H9 (cell line): ENCODE measurements at regions not wholly inside any gene's neighbourhood (a gene's known extent, or its start where the extent isn't known, plus 50 kb on each side); places are given as distances from the start of the nearest gene placed in this dataset.

ENCODE experiments used
- DNase-seq: peaks from one replicate; pipeline ENCODE4 v3.0.0-alpha.2; 2017
- H2AFZ ChIP-seq: one replicate; pipeline ENCODE4 v1.6.1; 2013; ENCODE audit warnings: mild to moderate bottlenecking, low read length, control low read depth, moderate library complexity
- H2AK5ac ChIP-seq: 2 replicates; pipeline ENCODE4 v1.6.1; 2013; ENCODE audit warnings: low read length, control low read depth, mixed read lengths; ENCODE audit not compliant: insufficient read length
- H2BK120ac ChIP-seq: one replicate; pipeline ENCODE4 v1.6.1; 2013; ENCODE audit warnings: low read depth, mild to moderate bottlenecking, low read length, control low read depth, inconsistent platforms; ENCODE audit not compliant: poor library complexity, severe bottlenecking
- H2BK12ac ChIP-seq: 2 replicates; pipeline ENCODE4 v1.6.1; 2013; ENCODE audit warnings: low read length, control low read depth, mixed read lengths, low read depth; ENCODE audit not compliant: insufficient read length
- H2BK15ac ChIP-seq: 2 replicates; pipeline ENCODE4 v1.6.1; 2013; ENCODE audit warnings: low read depth, low read length, control low read depth
- H2BK20ac ChIP-seq: one replicate; pipeline ENCODE4 v1.6.1; 2013; ENCODE audit warnings: low read depth, mild to moderate bottlenecking, low read length, control low read depth, inconsistent platforms; ENCODE audit not compliant: poor library complexity, severe bottlenecking
- H2BK5ac ChIP-seq: 2 replicates; pipeline ENCODE4 v1.6.1; 2013; ENCODE audit warnings: low read length, control low read depth, mixed read lengths; ENCODE audit not compliant: insufficient read length
- H3K14ac ChIP-seq: 2 replicates; pipeline ENCODE4 v1.6.1; 2013; ENCODE audit warnings: low read length, control low read depth; ENCODE audit not compliant: insufficient read depth
- H3K18ac ChIP-seq: 2 replicates; pipeline ENCODE4 v1.6.1; 2013; ENCODE audit warnings: low read depth, mild to moderate bottlenecking, mixed read lengths, low read length, control low read depth; ENCODE audit not compliant: insufficient read length
- H3K23ac ChIP-seq: 2 replicates; pipeline ENCODE4 v1.6.1; 2013; ENCODE audit warnings: low read length, control low read depth, mixed read lengths, low read depth; ENCODE audit not compliant: insufficient read length
- H3K23me2 ChIP-seq: 2 replicates; pipeline ENCODE4 v1.6.1; 2013; ENCODE audit warnings: low read depth, mild to moderate bottlenecking, mixed read lengths, low read length, control low read depth; ENCODE audit not compliant: insufficient read length, poor library complexity, severe bottlenecking
- H3K27ac ChIP-seq: 2 replicates; pipeline ENCODE4 v1.5.1; 2013; ENCODE audit warnings: low read length, control low read depth, mixed read lengths, low read depth; ENCODE audit not compliant: insufficient read length
- H3K27me3 ChIP-seq: 2 replicates; pipeline ENCODE4 v1.6.1; 2013; ENCODE audit warnings: low read length, control low read depth, inconsistent platforms; ENCODE audit not compliant: insufficient read depth
- H3K4ac ChIP-seq: 2 replicates; pipeline ENCODE4 v1.6.1; 2013; ENCODE audit warnings: low read depth, mild to moderate bottlenecking, control low read depth, inconsistent platforms, low read length, moderate library complexity
- H3K4me1 ChIP-seq: 2 replicates; pipeline ENCODE4 v1.6.1; 2013; ENCODE audit warnings: low read length, control low read depth, inconsistent platforms; ENCODE audit not compliant: insufficient read depth
- H3K4me2 ChIP-seq: 2 replicates; pipeline ENCODE4 v1.6.1; 2013; ENCODE audit warnings: low read length, control low read depth, mixed read lengths; ENCODE audit not compliant: insufficient read length, insufficient read depth
- H3K56ac ChIP-seq: 2 replicates; pipeline ENCODE4 v1.6.1; 2013; ENCODE audit warnings: low read depth, mild to moderate bottlenecking, mixed read lengths, low read length, control low read depth; ENCODE audit not compliant: insufficient read length
- H3K79me1 ChIP-seq: 2 replicates; pipeline ENCODE4 v1.6.1; 2013; ENCODE audit warnings: low read depth, mild to moderate bottlenecking, moderate library complexity, low read length, control low read depth, inconsistent platforms; ENCODE audit not compliant: insufficient read depth, poor library complexity, severe bottlenecking
- H3K79me2 ChIP-seq: 2 replicates; pipeline ENCODE4 v1.6.1; 2013; ENCODE audit warnings: low read length, control low read depth, inconsistent platforms; ENCODE audit not compliant: insufficient read depth
- H3K9ac ChIP-seq: 2 replicates; pipeline ENCODE4 v1.6.1; 2013; ENCODE audit warnings: low read length, control low read depth, mixed read lengths; ENCODE audit not compliant: insufficient read length; ENCODE audit errors: extremely low read depth
- H3K9me3 ChIP-seq: one replicate; pipeline ENCODE4 v1.6.1; 2013; ENCODE audit warnings: low read depth, low read length, inconsistent platforms; ENCODE audit not compliant: control insufficient read depth
- H3T11ph ChIP-seq: one replicate; pipeline ENCODE4 v1.6.1; 2013; ENCODE audit warnings: mild to moderate bottlenecking, low read length, control low read depth, inconsistent platforms
- H4K20me1 ChIP-seq: one replicate; pipeline ENCODE4 v1.6.1; 2013; ENCODE audit not compliant: control insufficient read depth, insufficient read length, insufficient read depth
- H4K5ac ChIP-seq: 2 replicates; pipeline ENCODE4 v1.6.1; 2013; ENCODE audit warnings: low read depth, mild to moderate bottlenecking, mixed read lengths, low read length, control low read depth; ENCODE audit not compliant: insufficient read length
- H4K8ac ChIP-seq: replicated peaks from 2 replicates; pipeline ENCODE4 v1.6.1; 2013; ENCODE audit warnings: low read length, control low read depth, mixed read lengths, low read depth; ENCODE audit not compliant: insufficient read length
- H4K91ac ChIP-seq: 2 replicates; pipeline ENCODE4 v1.6.1; 2013; ENCODE audit warnings: low read depth, mild to moderate bottlenecking, moderate library complexity, mixed read lengths, low read length, control low read depth; ENCODE audit not compliant: insufficient read length
- H3K27ac Mint-ChIP-seq, 3 experiments: 2 replicates in 2 of 3; 3 replicates in 1 of 3; pipeline ENCODE4 v1.8.0; 2020 to 2021; ENCODE audit warnings: mixed read lengths in 3 of 3, mild to moderate bottlenecking in 1 of 3, moderate library complexity in 1 of 3
- H3K27me3 Mint-ChIP-seq: 2 replicates; pipeline ENCODE4 v1.8.0; 2021; ENCODE audit warnings: low read depth, mild to moderate bottlenecking, moderate library complexity, mixed read lengths
- H3K36me3 Mint-ChIP-seq, 3 experiments: 2 replicates in 2 of 3; 3 replicates in 1 of 3; pipeline ENCODE4 v1.8.0; 2020 to 2021; ENCODE audit warnings: low read depth in 3 of 3, mixed read lengths in 3 of 3; ENCODE audit not compliant: insufficient read depth in 1 of 3
- H3K4me1 Mint-ChIP-seq, 2 experiments: 2 replicates each; pipeline ENCODE4 v1.8.0; 2020; ENCODE audit warnings: mixed read lengths in 2 of 2
- H3K4me3 Mint-ChIP-seq, 2 experiments: 2 replicates in 1 of 2; 3 replicates in 1 of 2; pipeline ENCODE4 v1.8.0; 2020 to 2021; ENCODE audit warnings: mild to moderate bottlenecking in 2 of 2, mixed read lengths in 2 of 2, moderate library complexity in 1 of 2
- H3K9me3 Mint-ChIP-seq, 2 experiments: 2 replicates in 1 of 2; 3 replicates in 1 of 2; pipeline ENCODE4 v1.8.0; 2020; ENCODE audit warnings: mild to moderate bottlenecking in 2 of 2, mixed read lengths in 2 of 2, moderate library complexity in 1 of 2
- WGBS: extraction: QIAGEN DNeasy Blood & Tissue Kit; methylation state at CpG from one replicate; pipeline ENCODE4 v1.1.7; 2013; ENCODE audit warnings: missing lambda C conversion rate, low lambda C conversion rate, mixed read lengths; ENCODE audit not compliant: insufficient read length; ENCODE audit errors: extremely low coverage; 5-methylcytosine and 5-hydroxymethylcytosine counted together
- TF ChIP-seq, protein P1 (sequence below): fragments of 200-600 bp; sonication (generic); conservative IDR thresholded peaks from 3 replicates; pipeline ENCODE4 v1.8.0; 2021; ENCODE audit warnings: antibody characterized with exemption, mild to moderate bottlenecking

DNA sequence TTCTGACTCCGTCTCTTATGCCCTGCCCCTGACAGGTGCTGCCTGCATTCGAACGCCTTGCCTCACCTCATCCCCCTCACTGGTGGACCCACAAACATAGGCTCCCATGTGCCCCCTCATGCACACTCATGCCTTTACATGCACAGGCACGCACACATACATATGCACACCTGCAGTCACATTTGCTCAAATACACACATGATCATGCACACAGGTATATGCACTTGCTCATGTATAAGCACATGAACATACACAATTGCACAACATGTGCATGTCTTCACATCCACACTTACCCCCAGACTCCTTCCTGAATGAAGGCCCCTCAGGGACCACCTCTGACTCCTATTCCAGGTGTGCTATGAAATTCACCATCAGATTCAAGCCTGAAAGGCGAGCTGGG lies 506.9 kb downstream of the PTPRU start:
- Histone ChIP-seq H2BK120ac (no peak overlapping the region), H3K56ac (no peak overlapping the region), H3K4me1 (no peaks in the 10 kb centered on the region), H3K27ac (no peak overlapping the region), H3K79me1 (no peaks in the 10 kb centered on the region), H3K23me2 (no peaks in the 10 kb centered on the region), H3K27me3 (no peaks in the 10 kb centered on the region), H3K9ac (no peak overlapping the region), H4K91ac (no peak overlapping the region), H3K4me2 (no peak overlapping the region), H3K9me3 (no peaks in the 10 kb centered on the region), H3K18ac (no peak overlapping the region), H2BK12ac (no peak overlapping the region), H3T11ph (no peak overlapping the region), H2BK15ac (no peak overlapping the region), H3K4ac (no peak overlapping the region), H4K5ac (no peak overlapping the region), H4K8ac (no peak overlapping the region), H2AK5ac (no peak overlapping the region), H2AFZ (no peak overlapping the region), H3K14ac (no peak overlapping the region; the same call in 1 of the 2 replicates), H3K23ac (no peak overlapping the region), H4K20me1 (peaks cover 2% of the 10 kb centered on the region), H2BK20ac (no peak overlapping the region), H3K79me2 (no peaks in the 10 kb centered on the region), H2BK5ac (no peak overlapping the region)
- Mint-ChIP-seq H3K4me1 (peaks cover 0 to 4% of the 10 kb centered on the region in 2 experiments; a peak in 2 of 4 replicates), H3K27ac (no peak overlapping the region), H3K9me3 (no peaks in the 10 kb centered on the region), H3K36me3 (no peaks in the 10 kb centered on the region), H3K27me3 (peaks cover 22% of the 10 kb centered on the region), H3K4me3 (no peak overlapping the region)
- no CpG with 5 or more reads among the region's 5 CpGs for WGBS
- TF ChIP-seq, protein P1, sequence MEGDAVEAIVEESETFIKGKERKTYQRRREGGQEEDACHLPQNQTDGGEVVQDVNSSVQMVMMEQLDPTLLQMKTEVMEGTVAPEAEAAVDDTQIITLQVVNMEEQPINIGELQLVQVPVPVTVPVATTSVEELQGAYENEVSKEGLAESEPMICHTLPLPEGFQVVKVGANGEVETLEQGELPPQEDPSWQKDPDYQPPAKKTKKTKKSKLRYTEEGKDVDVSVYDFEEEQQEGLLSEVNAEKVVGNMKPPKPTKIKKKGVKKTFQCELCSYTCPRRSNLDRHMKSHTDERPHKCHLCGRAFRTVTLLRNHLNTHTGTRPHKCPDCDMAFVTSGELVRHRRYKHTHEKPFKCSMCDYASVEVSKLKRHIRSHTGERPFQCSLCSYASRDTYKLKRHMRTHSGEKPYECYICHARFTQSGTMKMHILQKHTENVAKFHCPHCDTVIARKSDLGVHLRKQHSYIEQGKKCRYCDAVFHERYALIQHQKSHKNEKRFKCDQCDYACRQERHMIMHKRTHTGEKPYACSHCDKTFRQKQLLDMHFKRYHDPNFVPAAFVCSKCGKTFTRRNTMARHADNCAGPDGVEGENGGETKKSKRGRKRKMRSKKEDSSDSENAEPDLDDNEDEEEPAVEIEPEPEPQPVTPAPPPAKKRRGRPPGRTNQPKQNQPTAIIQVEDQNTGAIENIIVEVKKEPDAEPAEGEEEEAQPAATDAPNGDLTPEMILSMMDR: no peak
- no peak for DNase-seq
